ENCODE measurements at regions not wholly inside any gene's neighbourhood (a gene's known extent, or its start where the extent isn't known, plus 50 kb on each side); places are given as distances from the start of the nearest gene placed in this dataset.

GRCh38 chr2:18814387-18814786 lies 225.0 kb upstream of the NT5C1B start:
- ATAC-seq (no peak), DNase-seq (no peak)
- Histone ChIP-seq H3K36me3 (no peaks in the 10 kb centered on the region), H3K4me3 (no peak overlapping the region), H3K9me3 (no peaks in the 10 kb centered on the region), H3K27ac (no peak overlapping the region), H3K4me1 (no peaks in the 10 kb centered on the region), H3K27me3 (no peaks in the 10 kb centered on the region)
- 74 to 85% (median 82%) methylated on average over 2 of the region's 2 CpGs for WGBS, 4 donors
- TF ChIP-seq POLR2A (IDR thresholded peaks at IDR 0.05) (no peak), CTCF (IDR thresholded peaks at IDR 0.05) (no peak)
- intact Hi-C loops (cut with DNase I) = no loop called here

GRCh38 chr2:18804536-18804935 lies 215.2 kb upstream of the NT5C1B start:
- Histone ChIP-seq H3K27ac (no peak overlapping the region), H3K4me1 (no peaks in the 10 kb centered on the region), H3K9me3 (no peaks in the 10 kb centered on the region), H3K36me3 (no peaks in the 10 kb centered on the region), H3K4me3 (no peak overlapping the region), H3K27me3 (no peaks in the 10 kb centered on the region)
- no peak for DNase-seq
- 65 to 78% (median 70%) methylated on average over 1 of the region's 1 CpG for WGBS, 4 donors
- TF ChIP-seq CTCF (IDR thresholded peaks at IDR 0.05) (no peak), POLR2A (IDR thresholded peaks at IDR 0.05) (no peak)
- no peak for ATAC-seq
- intact Hi-C loops (cut with DNase I) = no loop called here

GRCh38 chr2:18803141-18803939 lies 214.0 kb upstream of the NT5C1B start:
- H3K27me3 ChIP-seq = no peaks in the 10 kb centered on the region
- DNase-seq (no peak), ATAC-seq (no peak)
- no peaks in the 10 kb centered on the region for H3K9me3 ChIP-seq
- H3K4me1 ChIP-seq = no peaks in the 10 kb centered on the region
- no peak overlapping the region for H3K27ac ChIP-seq
- TF ChIP-seq CTCF (IDR thresholded peaks at IDR 0.05) = no peak
- H3K36me3 ChIP-seq = no peaks in the 10 kb centered on the region
- H3K4me3 ChIP-seq = no peak overlapping the region
- WGBS, 4 donors = 88 to 90% (median 89%) methylated on average over 2 of the region's 2 CpGs
- intact Hi-C loops (cut with DNase I) = no loop called here

- WGBS, 4 donors = 87 to 92% (median 88%) methylated on average over 6 of the region's 6 CpGs
- ATAC-seq (no peak), DNase-seq (no peak)
- Histone ChIP-seq H3K36me3 (no peaks in the 10 kb centered on the region), H3K4me3 (no peak overlapping the region), H3K9me3 (no peaks in the 10 kb centered on the region), H3K4me1 (no peaks in the 10 kb centered on the region), H3K27me3 (no peaks in the 10 kb centered on the region), H3K27ac (no peak overlapping the region)
- TF ChIP-seq POLR2A (IDR thresholded peaks at IDR 0.05) = no peak
- TF ChIP-seq CTCF (IDR thresholded peaks at IDR 0.05) = no peak
- intact Hi-C loops (cut with DNase I) = no loop called here
Measured at GRCh38 chr2:18800240-18800971, 211.0 kb upstream of the NT5C1B start.

All from heart left ventricle (tissue), 16 donors.